ENCODE measurements at regions not wholly inside any gene's neighbourhood (a gene's known extent, or its start where the extent isn't known, plus 50 kb on each side); places are given as distances from the start of the nearest gene placed in this dataset.

GRCh38 chr10:117460846-117461765 is 81.4 kb upstream of the EMX2 start:
- no peak for TF ChIP-seq ELF4 (IDR thresholded peaks at IDR 0.05)
- no peak for TF ChIP-seq SUZ12 (IDR thresholded peaks at IDR 0.05)
- no peak for TF ChIP-seq SP1 (IDR thresholded peaks at IDR 0.05)
- no peak for TF ChIP-seq NFRKB (IDR thresholded peaks at IDR 0.05)
- TF ChIP-seq BHLHE40 (IDR thresholded peaks at IDR 0.05; ENCODE audit: borderline replicate concordance), result no peak
- no peak for TF ChIP-seq CTBP1 (IDR thresholded peaks at IDR 0.05; ENCODE audit: borderline replicate concordance)
- no peak for TF ChIP-seq TARDBP (IDR thresholded peaks at IDR 0.05)
- TF ChIP-seq PKNOX1 (IDR thresholded peaks at IDR 0.05), result no peak
- TF ChIP-seq FOXA1 (IDR thresholded peaks at IDR 0.05), result no peak
- TF ChIP-seq FOXK2 (IDR thresholded peaks at IDR 0.05), result no peak
- TF ChIP-seq HDGF (IDR thresholded peaks at IDR 0.05; ENCODE audit: borderline replicate concordance), result no peak

All from HEK293T (cell line).